LNCAP (cell line): ENCODE measurements at regions not wholly inside any gene's neighbourhood (a gene's known extent, or its start where the extent isn't known, plus 50 kb on each side); places are given as distances from the start of the nearest gene placed in this dataset.

Experiments
- TF ChIP-seq, protein P1 (sequence below): fragments of 450-650 bp; IDR thresholded peaks from 2 replicates; pipeline ENCODE4 v1.5.1; 2017; ENCODE audit warnings: mild to moderate bottlenecking

DNA sequence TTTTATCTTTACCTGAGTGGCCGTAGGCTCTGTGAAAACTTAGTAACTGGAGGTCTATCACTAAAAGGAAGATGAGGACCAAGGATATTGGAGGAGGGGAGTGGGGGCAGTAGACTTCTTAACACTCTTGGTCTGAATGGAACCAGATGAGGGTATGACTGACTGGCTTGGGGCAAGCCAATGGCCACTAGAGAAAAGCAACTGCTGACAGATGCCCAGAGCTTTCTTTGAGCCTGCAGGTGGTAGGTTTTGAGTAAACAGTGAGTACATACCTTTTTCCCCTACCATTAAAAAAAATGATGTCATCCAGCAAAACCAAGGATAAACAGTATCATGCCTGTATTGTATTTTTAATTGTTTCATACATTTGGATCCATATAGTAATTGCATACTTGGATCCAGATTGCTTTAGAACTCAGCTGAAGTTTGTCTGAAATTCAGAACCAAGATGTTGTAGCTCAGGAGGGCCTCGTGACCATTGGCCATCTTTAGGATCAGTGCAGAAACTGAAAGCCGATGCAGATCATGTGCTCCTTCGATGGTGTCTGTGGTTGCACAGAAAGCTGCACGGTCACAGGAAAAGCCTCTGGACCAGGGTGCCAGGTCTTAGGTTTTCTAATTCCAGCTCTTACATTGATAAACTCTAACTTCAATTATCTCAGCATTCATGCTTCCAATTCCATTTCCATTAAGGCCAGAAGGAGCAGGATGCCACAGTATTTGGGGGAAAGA lies 131.0 kb downstream of the PDGFRA start:
- TF ChIP-seq, protein P1, sequence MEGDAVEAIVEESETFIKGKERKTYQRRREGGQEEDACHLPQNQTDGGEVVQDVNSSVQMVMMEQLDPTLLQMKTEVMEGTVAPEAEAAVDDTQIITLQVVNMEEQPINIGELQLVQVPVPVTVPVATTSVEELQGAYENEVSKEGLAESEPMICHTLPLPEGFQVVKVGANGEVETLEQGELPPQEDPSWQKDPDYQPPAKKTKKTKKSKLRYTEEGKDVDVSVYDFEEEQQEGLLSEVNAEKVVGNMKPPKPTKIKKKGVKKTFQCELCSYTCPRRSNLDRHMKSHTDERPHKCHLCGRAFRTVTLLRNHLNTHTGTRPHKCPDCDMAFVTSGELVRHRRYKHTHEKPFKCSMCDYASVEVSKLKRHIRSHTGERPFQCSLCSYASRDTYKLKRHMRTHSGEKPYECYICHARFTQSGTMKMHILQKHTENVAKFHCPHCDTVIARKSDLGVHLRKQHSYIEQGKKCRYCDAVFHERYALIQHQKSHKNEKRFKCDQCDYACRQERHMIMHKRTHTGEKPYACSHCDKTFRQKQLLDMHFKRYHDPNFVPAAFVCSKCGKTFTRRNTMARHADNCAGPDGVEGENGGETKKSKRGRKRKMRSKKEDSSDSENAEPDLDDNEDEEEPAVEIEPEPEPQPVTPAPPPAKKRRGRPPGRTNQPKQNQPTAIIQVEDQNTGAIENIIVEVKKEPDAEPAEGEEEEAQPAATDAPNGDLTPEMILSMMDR: no peak

DNA sequence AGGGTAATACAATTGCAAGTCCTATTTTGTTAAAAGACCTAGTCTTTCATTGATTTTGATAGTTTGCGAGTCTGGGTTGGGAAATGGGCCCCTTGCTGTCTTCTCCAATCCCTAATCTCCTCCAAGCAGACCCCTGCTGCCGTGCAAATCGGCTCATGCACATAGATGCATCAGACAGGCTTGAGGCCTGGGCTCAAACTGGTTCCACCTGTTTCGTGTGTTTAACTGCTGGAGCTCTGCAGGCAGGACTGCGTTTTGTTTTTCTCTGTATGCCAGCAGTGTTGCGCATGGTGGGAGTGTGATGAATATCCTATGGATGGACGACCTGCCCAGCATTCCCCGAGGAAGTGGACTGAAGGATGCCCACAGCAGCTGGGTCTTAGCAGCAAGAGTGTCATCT lies 133.9 kb downstream of the PDGFRA start:
- TF ChIP-seq, protein P1: no peak

DNA sequence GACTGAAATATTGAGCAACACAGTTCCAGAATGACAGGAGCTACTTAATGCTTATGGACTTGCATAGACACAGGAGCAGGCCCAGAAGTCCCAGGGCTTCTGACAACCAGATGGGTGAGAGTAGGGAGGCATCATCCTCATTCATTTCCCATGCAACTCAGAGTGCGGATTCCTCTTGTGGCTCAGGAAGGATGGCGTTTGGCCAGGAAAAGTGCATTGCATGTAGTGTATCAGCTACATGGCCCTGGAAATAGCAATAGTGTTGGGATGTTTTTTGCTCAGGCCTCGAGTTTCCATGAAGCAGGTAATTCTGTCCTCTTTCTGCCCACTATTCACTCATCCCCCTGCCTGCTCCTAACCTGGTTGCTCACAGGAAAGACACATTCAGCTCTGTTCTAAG lies 136.6 kb downstream of the PDGFRA start:
- TF ChIP-seq, protein P1: no peak

DNA sequence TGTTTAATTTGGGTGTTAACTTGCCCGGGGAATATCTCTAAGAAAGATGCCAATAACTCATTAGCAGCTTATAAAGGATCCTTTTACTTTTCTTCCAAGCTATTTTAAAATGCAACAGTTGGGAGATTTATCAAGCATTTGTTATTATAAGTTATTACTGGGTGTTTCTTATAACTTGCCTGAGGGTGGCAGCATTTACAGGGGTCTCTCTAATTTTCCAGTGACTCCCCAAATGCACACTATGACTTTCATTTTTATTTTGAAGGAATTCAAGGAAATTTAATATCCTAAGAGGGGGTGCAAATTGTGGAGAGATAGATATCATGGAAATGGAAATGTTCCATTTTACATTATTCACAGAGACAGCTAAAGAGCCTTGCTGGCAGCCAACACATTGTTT lies 138.0 kb downstream of the PDGFRA start:
- TF ChIP-seq, protein P1: no peak

DNA sequence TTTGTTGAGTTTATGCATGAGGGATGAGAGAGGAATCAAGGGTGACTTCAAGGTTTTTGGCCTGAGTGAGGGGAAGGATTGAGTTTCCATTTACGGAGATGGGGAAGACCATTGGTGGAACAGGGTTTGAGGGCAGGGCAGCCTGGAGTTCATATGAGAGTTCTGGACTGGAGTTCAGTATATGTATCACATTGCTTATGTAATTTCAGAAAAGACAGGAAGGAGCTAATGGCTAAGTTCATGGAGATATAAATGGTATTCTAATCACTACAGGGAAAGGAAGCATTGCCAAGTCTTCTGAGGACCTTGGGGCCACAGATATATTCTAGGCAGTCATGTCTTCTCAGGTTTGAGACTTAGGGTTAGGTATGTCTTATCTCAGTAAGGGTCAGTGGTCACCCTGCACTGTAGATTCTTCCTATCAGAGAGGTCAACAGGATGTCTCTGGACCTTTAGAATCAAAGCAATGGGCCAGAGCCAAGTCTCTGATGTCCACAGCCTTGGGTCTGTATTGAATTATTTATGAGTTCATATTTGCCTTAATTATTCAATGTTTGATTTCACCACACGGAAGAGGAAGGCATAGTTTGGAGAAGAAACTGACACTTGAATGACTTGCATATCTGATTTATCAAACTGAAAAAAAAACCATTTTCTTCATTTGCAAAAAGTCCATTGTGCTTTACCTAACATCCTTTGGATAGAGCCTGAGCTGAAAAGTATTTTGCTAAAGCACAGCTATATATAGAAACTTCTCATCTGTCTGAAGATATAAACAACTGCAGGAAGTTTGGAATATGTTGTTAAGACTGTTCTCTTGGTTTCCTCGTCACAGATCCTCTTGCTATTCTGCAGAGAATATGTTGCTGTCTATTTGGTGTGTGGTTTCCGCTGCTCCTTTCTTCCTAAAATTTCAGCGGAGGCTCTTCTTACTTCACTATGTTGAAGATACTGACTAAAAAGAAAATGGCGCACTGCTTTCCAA lies 139.5 kb downstream of the PDGFRA start:
- TF ChIP-seq, protein P1: no peak

DNA sequence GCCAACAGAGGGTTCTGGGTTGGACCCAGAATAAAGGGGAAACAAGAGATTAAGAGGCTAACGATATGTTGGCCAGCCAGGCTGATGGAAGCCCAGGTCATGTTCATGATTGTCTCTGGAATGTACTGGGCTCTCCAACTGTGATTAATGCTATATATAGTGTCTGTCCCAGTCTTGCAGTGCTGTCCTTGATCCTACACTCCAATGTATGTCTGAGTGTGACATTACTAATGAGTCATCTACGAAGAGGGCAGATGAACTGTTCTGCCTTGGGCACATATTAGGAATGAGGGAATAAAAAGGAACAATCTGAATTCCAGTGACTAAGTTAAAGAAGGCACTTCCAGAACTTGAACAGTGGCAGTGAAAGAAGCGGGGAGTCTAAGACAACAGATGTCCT lies 142.1 kb downstream of the PDGFRA start:
- TF ChIP-seq, protein P1: no peak

DNA sequence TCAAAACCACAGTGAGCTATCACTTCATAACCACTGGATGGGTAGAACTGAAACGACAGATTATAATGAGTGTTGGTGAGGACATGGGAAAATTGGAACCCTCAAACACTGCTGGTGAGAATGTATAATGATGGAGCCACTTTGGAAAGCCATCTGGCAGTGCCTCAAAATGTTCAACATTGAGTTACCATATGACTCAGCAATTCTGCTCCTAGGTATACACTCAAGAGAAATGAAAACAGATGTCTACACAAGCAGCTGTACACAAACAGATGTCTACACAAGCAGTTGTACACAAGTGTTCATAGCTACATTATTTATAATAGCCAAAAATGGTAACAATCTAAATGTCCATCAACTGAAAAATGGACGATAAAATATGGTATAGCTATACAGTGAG lies 143.9 kb downstream of the PDGFRA start:
- TF ChIP-seq, protein P1: no peak
